HG02970 (cell line): ENCODE measurements at regions not wholly inside any gene's neighbourhood (a gene's known extent, or its start where the extent isn't known, plus 50 kb on each side); places are given as distances from the start of the nearest gene placed in this dataset.
"Not testable (repeated sequence)": the region's sequence is repeated elsewhere in the genome, so short reads cannot be mapped to it uniquely, and the experiment has no call there.

Experiments used
- ATAC-seq: cut with Tn5 transposase; IDR thresholded peaks from one replicate; pipeline ENCODE4 v1.9.1; 2021; ENCODE audit warnings: mild to moderate bottlenecking, moderate library complexity, moderate number of reproducible peaks; ENCODE audit not compliant: unreplicated experiment, low FRiP score

DNA sequence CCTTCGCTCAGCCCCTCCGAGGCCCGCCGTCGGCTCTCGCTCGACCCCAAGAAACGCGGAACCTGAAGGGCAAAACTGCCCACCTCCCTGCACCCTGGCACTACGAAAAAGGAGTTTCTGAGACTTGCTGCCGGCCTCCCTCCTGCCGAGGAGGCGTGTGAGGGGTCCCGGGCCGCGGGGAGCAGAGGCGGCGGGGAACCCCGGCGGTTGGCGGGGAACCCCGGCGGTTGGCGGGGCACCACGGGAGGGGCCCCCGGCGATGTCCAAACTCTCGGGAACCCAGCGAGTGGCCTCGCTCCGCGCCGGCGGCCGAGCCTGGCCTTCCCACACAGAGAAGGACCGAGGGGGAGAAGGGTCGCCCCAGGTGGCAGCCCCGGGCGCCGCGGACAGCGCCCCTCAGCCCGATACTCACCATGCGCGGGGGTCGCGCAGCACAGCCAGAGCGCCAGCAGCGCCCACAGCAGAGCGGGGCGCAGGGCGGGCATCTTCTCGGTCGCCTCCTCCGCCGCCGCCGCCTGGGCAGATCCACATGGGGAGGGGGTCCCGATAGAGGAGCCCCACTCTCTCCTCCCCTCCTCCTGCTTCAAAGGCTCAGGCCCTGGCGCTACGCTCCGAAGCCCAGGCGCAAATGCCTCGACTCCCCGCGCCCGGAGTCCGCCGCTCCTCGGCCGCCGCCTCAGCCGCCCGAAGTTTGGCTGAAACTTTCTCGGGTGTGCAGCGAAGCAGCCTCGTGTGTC is 69.4 kb upstream of the NUDT4B start:
- not testable (repeated sequence) for ATAC-seq

DNA sequence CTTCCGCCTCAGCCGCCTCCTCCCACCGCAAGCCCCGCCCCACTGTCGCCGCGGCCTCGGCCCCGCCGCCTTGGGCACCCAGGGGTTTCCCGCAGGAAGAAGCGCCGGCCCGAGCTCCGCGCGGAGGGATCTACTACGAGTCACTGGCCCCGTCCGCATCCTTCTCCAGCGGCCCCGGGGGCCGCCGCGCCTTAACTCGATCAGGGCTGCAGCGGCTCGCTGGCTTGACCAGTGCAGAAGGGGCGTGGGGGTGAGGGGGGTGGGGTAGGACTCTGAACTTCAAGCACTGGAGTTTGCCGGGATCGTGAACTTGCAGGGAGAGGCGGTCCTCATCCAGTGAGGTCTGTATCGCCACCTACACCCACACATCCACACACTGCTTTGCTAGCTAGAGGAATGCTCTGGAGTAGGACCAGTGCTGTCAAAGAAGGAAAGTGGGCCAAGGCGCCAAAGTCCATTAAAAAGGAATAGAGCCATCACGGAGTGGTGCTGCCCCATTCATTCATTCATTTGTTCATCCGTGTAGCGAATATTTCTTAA is 68.7 kb upstream of the NUDT4B start:
- ATAC-seq, result peak; percentile 55

DNA sequence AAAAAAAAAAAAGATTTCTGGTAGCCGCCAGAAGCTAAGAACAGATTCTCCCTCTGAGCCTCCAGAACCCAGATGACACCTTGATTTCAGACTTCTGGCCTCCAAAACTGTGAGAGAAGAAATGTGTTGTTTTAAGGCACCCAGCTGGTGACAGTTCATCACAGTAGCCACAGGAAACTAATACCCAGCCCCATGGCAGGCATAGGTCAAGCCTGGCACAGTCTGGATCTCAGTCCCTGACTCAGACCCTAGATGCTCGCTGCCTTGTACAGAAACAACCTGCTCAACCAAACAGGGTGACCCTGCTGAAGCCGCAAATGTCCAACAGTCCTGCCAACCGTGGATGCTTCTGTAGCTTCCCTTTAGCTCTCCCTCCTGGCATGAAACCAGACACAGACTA is 61.8 kb upstream of the NUDT4B start:
- ATAC-seq, result not testable (repeated sequence)

DNA sequence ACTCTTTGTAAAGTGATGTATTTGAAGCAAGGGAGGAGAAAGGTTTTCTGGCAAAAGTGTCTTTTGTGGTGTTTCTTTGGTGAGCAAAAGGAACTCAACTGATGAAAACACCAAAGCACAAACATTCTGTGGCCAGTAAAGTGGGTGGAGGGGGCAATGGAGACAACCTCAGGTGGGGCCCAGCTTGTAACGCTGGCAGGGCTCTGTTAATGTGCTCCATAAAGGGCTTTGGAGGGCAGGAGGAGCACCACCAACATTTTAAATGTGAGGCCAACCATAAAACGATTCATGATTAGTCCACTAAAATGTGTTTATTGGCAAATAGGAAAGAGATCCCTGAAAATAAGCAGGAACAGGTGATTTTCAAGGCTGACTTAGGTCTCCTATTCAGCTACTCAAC is 61.2 kb upstream of the NUDT4B start:
- not testable (repeated sequence) for ATAC-seq
